Dedifferentiated amniotic fluid mesenchymal stem cell (primary cell): ENCODE measurements at regions not wholly inside any gene's neighbourhood (a gene's known extent, or its start where the extent isn't known, plus 50 kb on each side); places are given as distances from the start of the nearest gene placed in this dataset.
"Not testable (repeated sequence)": the region's sequence is repeated elsewhere in the genome, so short reads cannot be mapped to it uniquely, and the experiment has no call there.

Experiments used
- DNase-seq: peaks from one replicate; pipeline ENCODE4 v3.0.0-alpha.2; 2016; ENCODE audit errors: extremely low spot score

DNA sequence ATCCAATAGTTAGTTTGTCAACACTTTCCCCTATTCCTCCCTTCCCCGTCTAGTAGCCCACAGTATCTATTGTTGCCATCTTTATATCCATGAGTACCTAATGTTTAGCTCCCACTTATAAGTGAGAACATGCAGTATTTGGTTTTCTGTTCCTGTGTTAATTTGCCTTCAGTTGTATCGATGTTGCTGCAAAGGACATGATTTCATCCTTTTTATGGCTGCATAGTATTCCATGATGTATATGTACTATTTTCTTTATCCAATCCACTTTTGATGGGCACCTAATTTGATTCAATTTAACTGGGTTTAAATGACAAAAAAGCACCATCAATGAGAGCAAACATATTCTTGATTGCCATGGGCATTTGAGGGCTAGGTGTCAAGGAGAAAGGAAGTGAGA, 321.5 kb upstream of the TBX18 start:
- no peak for DNase-seq

DNA sequence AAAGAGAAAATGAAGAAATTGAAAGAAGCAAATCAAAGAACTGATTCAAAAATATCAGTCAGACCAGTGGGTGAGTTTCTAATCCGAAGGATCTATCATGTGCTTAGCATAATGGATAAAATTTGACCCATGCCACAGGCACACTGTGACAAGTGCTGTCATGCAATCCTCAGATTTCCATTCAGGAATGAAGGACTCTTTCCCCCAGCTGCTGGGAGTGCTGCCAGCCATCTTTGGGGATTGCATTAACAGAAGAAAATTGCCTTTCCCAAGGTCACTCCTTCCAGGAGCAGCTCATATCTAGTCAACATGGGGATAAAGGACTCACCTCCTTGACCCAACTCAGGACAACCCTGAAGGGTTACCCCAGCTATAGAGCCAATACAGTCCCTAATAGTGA, 316.7 kb upstream of the TBX18 start:
- DNase-seq: no peak

DNA sequence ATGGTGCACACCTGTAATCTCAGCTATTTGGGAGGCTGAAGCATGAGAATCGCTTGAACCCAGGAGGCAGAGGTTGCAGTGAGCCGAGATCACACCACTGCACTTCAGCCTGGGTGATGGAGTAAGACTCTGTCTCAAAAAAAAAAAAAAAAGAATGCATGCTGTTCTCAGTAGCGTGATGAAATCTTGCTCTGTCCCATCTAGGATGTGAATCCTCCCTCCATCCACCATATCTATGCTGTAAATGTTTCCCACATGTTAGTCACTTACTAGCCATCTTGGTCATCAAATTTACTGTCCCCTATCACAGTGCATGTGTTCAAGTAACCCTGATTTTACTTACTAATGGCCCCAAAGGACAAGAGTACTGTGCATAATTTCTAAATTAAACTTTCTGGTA, 315.4 kb upstream of the TBX18 start:
- DNase-seq: no peak

DNA sequence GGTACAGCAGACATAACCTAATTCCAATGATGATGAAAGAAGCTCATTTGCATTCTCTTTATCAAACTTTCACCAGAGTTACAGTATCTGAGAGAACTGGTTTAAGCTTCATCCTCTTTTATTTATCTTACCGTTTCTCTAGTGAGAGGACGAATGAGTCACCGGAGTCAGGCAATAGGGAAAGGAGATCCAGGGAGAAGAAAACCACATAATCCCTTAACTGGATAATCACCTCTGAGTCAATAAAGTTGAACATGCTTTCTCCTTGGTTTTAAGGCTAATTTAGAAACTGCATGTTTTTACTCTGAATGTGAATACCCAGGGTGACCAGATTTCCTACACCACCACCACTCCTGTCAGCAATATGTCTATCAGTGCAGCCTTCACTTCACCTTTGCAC, 313.7 kb upstream of the TBX18 start:
- peak; percentile 85 for DNase-seq

DNA sequence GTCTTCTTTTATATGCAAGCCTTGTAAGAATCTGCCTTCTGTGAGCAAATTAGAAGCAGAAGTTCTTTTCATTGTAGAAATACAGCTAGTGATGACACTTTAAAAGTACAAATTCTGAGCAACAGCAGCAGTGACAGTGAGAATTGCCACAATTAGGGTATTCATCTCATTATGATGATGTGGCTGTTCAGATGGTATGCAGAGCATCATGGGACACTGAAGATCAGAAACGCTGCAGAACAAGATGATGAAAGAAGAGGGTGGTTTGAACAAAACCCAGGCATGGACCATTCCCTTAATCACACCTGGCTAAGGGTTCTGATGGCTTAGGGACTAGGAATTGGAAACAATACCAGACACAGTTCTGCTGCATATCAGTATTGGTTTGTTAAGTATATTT, 312.7 kb upstream of the TBX18 start:
- DNase-seq: no peak

DNA sequence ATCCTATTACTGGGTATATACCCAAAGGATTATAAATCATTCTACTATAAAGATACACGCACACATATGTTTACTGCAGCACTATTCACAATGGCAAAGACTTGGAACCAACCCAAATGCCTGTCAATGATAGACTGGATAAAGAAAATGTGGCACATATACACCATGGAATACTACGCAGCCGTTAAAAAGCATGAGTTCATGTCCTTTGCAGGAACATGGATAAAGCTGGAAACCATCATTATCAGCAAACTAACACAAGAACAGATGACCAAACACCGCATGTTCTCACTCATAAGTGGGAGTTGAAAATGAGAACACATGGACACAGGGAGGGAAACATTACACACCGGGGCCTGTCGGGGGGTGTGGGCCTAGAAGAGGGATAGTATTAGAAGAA, 307.4 kb upstream of the TBX18 start:
- not testable (repeated sequence) for DNase-seq

DNA sequence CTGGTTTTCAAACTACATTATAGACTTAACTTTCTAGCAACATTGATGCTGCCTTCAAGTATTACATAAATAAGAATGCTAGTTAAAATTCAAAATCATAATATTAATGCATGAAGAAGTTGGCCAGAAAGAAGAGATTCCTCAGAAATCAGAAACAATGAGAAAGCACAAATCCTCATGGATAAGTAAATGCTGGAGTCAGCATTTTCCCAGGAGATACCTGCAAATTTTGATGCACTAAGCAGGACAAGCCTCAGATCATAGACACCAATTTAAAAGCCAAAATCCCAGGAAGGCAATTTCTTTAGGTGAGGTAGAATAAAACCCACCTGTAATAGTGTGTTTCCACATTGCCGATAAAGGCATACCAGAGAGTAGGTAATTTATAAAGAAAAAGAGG, 305.2 kb upstream of the TBX18 start:
- DNase-seq: no peak

DNA sequence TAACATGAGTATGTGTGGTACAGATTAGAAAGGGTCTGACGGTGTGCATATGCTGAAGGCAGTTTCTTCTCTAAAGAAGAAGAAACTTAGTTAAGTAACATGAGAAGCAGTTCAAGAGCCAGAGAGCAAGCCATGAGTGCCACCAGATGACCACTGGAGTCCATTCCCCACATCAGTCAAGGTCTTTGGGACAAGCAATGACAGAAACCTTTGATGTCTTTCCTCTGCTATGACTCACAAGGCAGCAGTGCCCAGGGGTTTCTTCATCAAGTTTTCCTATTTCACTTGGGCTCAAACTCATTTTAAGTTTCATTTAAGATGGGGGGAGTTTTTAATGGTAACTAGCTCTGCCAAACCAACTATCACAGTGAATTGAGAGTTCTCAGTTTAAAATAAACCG, 303.8 kb upstream of the TBX18 start:
- DNase-seq: no peak

DNA sequence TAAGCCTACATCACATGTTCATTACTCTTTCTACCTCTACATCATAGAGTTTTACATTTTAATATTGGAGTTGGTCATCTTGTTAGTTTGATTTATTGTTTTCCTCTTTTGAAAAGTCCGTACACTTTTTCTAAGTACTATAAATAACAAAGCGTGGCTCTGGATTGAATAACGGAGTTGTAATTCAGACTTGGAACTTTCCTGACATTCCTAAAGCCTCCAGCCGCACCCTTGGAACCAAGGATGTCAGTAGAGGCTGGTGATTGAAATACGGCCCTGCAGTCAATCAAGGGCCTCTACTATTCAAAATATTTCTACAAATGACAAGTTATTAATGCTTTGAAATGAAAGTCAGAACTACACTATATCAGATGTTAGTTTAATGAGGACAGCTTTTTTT, 301.9 kb upstream of the TBX18 start:
- DNase-seq: no peak

DNA sequence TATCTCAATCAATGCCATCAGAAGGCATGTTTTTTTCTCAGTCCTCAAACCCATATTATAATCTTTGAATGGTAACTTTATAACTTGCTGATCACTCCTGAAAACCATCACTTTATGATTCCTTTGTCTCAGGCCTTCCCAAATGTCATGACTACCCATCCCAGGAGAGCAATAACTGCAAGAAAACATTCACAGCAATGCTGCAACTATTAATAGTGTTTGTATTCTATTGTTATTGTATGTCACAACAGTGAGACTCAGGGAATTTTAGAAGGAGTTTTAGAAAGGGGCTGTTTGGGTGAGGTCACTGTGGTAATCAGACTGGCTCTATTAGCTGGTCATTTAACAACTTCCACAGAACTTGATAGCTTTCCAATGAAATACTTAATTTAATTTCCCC, 301.4 kb upstream of the TBX18 start:
- DNase-seq: no peak

DNA sequence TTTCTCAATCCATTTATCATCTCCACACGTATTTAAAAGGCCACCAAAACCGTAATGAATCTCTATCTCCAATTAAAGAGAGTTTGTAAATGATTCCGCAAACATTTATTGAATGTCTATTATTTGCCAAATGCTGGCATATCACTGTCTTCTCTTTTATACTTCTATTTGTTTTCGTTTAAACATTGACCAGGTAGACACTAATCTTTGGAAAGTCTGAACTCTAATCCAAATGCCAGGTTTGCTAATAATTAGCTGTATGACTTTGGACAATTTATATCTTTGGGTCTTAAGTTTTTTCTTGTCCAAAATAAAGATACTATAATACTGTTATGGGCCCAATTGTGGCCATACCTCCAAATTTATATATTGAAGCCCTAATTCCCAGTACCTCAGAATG, 299.2 kb upstream of the TBX18 start:
- DNase-seq: no peak

DNA sequence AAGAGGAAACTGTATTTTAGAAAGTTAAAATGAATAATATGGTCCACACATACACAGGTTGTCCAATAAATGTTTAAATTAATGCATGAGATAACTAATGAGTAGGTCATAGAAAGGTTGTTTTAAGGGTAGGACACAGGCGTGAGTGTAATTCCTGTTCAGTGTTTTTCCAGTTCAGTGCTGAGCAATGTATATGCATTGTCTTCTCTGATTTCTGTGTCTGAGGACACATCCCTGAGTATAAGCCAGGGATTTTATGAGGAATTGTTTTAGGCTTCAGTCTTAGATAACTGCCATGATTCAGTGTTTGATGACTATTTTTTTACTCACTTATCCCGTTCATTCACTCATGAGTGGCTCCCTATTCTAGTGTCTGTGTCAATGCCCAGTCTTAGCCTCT, 298.5 kb upstream of the TBX18 start:
- DNase-seq: no peak

DNA sequence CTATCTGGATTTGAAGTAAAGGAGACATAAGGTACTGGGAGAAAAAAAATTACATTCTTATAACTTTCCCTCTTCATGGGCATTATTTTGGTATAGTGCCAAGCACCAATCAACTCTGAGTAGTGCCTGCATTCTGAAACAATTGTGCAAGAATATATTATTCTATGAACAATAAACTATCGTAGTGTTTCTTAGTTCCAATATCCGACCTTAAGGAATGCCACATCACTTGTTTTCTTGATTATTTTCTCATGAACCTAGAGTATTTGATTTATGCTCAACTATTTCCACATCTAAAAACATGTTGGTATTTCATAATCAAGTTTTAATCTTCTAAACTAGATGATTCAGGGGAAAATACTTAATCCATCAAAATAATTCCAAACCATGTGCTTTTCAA, 294.4 kb upstream of the TBX18 start:
- no peak for DNase-seq

DNA sequence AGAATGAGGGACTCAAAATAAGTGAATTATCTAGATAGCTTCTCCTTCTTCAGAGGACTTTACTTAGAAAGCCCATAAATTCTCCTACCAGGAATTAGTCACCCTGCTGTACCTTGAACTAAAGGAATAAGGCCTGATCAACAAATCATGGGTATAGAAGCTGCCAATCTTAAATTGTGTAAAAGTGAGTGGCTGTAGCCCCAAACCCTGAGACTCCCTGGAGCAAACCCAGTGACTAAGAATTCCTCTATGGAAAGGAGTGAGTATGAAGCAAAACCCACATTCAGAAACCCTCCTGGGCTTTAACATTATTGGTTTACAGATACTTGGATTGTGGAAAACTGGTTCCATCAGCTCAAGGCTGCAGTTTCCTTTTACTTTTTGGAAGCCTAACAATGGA, 285.8 kb upstream of the TBX18 start:
- DNase-seq: no peak

DNA sequence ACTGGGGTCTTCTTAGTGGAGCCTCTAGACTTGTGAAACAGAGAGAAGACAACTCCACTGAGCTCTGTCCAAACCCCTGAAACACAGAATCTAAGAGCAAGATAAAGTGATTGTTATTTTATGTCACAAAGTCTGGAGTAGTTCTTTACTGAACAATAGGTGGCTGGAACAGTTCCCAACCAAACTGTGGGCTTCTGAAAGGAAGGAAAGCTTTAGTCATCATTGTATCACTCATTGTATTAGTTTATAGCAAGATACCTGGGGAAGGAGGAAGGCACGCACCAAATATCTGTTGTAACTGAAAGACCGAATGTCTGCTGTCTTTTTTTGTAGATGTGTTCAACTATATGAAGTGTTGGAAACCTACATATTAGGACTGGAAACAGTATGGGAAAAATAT, 284.9 kb upstream of the TBX18 start:
- DNase-seq: no peak

DNA sequence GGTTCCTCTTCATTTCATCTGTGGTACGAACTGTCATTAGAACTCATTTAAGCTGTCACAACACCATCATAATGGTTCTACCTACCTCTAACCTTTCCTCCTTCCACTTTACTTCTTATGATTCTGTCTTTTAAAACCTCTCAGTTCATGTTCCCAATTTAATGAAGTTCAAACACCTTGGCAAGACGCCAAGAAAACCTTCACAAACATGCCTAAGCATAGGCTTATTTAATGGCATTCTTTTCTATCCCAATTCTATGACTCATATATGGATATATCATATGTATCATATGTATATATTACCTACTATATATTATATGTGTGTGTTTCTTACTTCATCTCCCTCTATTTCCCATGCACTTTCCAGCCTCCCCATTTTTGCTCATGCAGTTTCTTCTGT, 283.4 kb upstream of the TBX18 start:
- no peak for DNase-seq

DNA sequence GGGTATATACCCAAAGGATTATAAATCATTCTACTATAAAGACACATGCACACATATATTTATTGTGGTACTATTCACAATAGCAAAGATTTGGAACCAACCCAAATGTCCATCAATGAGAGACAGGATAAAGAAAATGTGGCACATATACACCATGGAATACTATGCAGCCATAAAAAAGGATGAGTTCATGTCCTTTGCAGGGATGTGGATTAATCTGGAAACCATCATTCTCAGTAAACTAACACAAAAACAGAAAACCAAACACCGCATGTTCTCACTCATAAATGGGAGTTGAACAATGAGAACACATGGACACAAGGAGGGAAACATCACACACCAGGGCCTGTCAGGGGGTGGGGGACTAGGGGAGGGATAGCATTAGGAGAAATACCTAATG, 281.4 kb upstream of the TBX18 start:
- DNase-seq: not testable (repeated sequence)

DNA sequence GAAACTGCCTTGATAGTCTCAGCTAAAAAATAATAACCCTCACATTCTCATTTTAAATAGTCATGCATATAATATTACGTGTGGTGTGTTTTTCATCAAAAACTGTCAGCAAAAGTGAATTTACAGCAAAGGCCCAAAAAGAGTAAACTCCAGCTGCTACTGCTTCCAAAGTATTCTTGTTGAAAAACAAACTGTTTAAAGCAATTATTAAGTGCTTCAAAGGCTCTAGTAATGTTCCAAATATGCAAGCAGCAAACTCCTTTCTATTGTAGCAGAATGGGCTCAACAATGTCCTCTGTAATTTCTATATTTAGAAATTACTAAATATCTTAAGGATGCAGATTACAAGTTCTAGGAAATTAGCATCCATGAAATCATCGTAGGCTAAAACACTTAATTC, 280.0 kb upstream of the TBX18 start:
- no peak for DNase-seq

DNA sequence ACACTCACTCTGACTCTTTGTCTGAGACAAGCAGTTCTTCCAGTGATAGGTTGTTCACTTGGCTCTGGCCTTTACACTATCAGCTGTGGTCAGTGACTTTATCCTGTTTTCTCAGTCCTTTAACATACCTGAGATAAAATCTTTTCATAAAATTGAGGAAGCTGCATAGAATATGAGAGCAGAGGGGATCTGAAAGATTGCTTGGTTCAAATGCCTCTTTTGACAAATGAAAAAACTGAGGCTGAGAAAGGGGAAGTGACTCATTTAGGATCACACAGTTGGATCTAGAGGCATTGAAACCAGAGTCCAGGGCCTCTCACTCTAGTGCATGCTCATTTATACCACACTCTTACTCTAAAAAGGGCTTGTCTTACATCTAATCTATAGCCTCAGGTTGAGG, 277.0 kb upstream of the TBX18 start:
- DNase-seq: no peak

DNA sequence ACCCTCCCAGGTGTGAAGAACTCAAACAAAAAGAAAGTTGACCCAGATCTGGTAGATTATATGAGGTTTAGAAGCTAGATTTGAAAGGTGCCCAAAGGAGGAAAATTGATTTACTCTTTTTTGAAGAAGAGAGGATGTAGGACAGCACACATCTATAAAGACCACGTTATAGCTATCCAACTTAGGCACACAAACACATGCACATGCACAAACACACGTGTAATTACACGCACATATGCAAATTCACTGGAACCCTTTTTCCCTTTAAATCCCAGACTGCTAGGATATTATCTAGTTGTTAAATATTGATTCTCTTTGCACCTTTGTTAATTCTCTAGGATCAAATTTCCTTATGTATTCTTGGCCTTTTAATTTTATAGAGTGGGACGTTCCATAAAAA, 272.8 kb upstream of the TBX18 start:
- no peak for DNase-seq

DNA sequence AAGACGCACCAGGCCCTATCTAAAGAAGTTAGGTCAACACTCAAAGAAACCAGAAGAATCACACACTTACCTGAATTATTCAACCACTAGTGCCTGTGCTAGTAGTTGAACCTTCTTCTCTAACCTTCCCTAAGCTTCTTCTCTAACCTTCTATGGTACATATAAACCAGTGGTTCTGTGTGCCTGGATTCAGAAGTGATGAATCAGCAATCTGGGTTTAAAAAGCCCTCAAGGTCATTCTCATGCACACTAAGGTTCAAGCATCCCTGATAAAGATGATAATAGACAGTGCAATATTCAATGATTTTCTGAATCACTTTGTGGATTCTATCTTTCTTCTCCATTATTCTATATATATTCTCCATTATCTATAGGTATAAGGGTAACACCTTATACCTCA, 271.4 kb upstream of the TBX18 start:
- DNase-seq: no peak

DNA sequence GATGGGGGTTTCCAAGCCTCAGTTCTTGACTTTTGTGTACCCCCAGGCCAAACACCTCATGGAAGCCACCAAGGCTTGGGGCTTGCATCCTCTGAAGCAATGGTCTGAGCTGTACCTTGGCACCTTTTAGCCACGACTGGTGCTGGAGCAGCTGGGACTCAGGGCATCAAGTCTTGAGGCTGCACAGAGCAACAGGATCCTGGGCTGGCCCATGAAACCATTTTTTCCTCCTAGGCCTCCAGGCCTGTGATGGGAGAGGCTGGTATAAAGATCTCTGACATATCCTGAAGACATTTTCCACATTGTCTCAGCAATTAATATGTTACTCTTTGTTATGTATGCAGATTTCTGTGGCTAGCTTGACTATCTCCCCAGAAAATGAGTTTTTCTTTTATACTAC, 269.1 kb upstream of the TBX18 start:
- DNase-seq: no peak

DNA sequence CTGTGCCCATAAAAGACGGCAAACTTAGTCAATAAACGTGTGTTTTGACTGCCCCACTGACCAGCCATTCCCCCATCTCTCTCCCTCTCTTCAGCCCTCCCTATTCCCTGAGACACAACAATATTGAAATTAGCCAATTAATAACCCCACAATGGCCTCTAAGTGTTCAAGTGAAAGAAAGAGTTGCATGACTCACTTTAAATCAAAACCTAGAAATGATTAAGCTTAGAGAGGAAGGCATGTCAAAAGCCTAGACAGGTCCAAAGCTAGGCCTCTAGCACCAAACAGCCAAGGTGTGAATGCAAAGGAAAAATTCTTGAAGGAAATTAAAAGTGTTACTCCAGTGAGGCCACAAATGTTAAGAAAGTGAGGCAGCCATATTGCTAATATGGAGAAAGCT, 261.6 kb upstream of the TBX18 start:
- no peak for DNase-seq

DNA sequence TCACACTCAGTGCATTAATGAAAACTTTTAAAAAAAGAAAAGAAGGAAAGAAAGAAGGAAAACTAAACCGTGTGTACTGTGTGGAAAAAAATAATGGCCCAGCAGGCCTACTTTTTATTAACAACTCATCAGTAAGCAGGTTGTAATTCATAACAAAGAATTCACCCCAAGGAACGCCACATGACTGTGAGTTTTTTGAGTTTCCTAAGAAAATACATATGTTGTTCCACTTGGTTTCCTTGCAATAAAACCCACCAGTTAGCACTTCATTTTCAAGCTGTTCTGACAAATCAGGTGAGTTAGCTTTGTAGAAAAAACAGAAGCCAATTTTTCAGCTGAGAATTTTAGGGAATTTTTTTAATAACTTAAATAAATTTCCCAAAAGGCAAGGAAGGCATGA, 259.3 kb upstream of the TBX18 start:
- DNase-seq: no peak

DNA sequence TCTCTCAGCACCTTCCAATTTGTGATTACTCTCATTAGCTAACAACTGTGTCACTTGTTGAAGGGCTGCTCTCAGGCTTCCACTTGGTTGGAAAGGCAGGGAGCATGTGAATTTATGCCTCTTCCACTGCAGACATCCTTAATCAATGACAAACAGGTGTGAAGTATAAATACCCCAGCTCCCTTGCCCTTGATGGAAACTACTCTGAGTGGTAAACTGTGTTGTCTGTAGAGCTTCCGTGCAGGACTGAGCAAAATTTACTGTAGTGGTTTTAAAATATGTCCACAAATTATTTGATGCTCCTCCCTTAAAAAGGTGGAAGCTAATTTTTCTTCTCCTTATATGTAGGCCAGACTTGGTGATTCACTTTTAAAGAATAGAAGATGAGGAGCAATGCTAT, 253.0 kb upstream of the TBX18 start:
- no peak for DNase-seq
